ENCODE measurements at regions not wholly inside any gene's neighbourhood (a gene's known extent, or its start where the extent isn't known, plus 50 kb on each side); places are given as distances from the start of the nearest gene placed in this dataset.

DNA sequence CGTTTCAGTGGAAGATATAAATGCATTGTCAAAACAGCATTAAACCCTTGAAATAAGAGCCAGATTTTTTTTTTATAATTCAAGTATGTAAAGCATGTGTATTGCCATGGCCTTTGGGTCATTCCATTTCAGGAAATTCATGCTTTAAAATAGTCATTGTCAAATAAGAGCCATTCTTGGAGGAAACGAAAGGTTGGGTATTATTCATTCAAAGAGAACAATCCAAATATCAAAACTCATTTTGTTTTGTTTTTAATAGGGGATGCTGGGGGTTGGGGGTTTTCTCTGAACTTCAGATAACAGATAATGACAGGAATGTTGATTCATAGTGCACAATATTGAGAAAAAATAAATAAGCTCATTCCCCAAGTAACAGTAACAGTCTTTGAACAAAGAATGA is 174.4 kb upstream of the NUDT4 start:
- H3K4me2 ChIP-seq (ENCODE audit: low read length), result no peak overlapping the region
- no peak overlapping the region for H2AFZ ChIP-seq (ENCODE audit: low read depth, low read length)
- no peak overlapping the region for H3K4me3 ChIP-seq (ENCODE audit: low read length)
- H3K79me2 ChIP-seq (replicated peaks; ENCODE audit: insufficient read depth, low read length), result no peaks in the 10 kb centered on the region
- no peak overlapping the region for H3K9ac ChIP-seq (ENCODE audit: low read length)
- H3K27me3 ChIP-seq (ENCODE audit: insufficient read depth, low read depth, low read length), result no peaks in the 10 kb centered on the region
- no peaks in the 10 kb centered on the region for H3K36me3 ChIP-seq (ENCODE audit: insufficient read depth, low read length)
- H3K9me3 ChIP-seq (ENCODE audit: low read length), result no peaks in the 10 kb centered on the region
- no peaks in the 10 kb centered on the region for H3K9me2 ChIP-seq (ENCODE audit: insufficient read depth, low read length)
- H4K20me1 ChIP-seq (ENCODE audit: insufficient read depth), result no peaks in the 10 kb centered on the region
- no peak overlapping the region for H3K27ac ChIP-seq (ENCODE audit: low read length)
- no peak for TF ChIP-seq CTCF (IDR thresholded peaks at IDR 0.05; ENCODE audit: poor library complexity, severe bottlenecking)
- no peaks in the 10 kb centered on the region for H3F3A ChIP-seq (ENCODE audit: insufficient read depth, low read length, poor library complexity, severe bottlenecking)

- H3K9me2 ChIP-seq (ENCODE audit: insufficient read depth, low read length), result no peaks in the 10 kb centered on the region
- no peaks in the 10 kb centered on the region for H3K27me3 ChIP-seq (ENCODE audit: insufficient read depth, low read depth, low read length)
- H3K79me2 ChIP-seq (replicated peaks; ENCODE audit: insufficient read depth, low read length), result no peaks in the 10 kb centered on the region
- H4K20me1 ChIP-seq (ENCODE audit: insufficient read depth), result no peaks in the 10 kb centered on the region
- H3K36me3 ChIP-seq (ENCODE audit: insufficient read depth, low read length), result no peaks in the 10 kb centered on the region
- H3K4me2 ChIP-seq (ENCODE audit: low read length), result no peak overlapping the region
- H3K27ac ChIP-seq (ENCODE audit: low read length), result no peak overlapping the region
- TF ChIP-seq SMC3 (conservative IDR thresholded peaks at IDR 0.05; ENCODE audit: poor library complexity) (no peak), REST (IDR thresholded peaks at IDR 0.05; ENCODE audit: borderline replicate concordance) (no peak), TAF1 (IDR thresholded peaks at IDR 0.05; ENCODE audit: low read depth) (no peak), EZH2 (IDR thresholded peaks at IDR 0.05; ENCODE audit: borderline replicate concordance, insufficient read depth, low read length, poor library complexity, severe bottlenecking) (no peak), MXI1 (conservative IDR thresholded peaks at IDR 0.05; ENCODE audit: poor library complexity, severe bottlenecking) (no peak), EP300 (conservative IDR thresholded peaks at IDR 0.05; ENCODE audit: poor library complexity, severe bottlenecking) (no peak), POLR2AphosphoS5 (IDR thresholded peaks at IDR 0.05) (no peak), CTCF (IDR thresholded peaks at IDR 0.05; ENCODE audit: poor library complexity, severe bottlenecking) (no peak), RAD21 (conservative IDR thresholded peaks at IDR 0.05) (no peak)
- H2AFZ ChIP-seq (ENCODE audit: low read depth, low read length), result no peak overlapping the region
- H3K4me3 ChIP-seq (ENCODE audit: low read length), result no peak overlapping the region
- H3F3A ChIP-seq (ENCODE audit: insufficient read depth, low read length, poor library complexity, severe bottlenecking), result no peaks in the 10 kb centered on the region
- no peaks in the 10 kb centered on the region for H3K9me3 ChIP-seq (ENCODE audit: low read length)
- H3K9ac ChIP-seq (ENCODE audit: low read length), result no peak overlapping the region
Measured at GRCh38 chr12:93204896-93205295, 172.8 kb upstream of the NUDT4 start.

Data from neural cell (in vitro differentiated cells).